ENCODE measurements at regions not wholly inside any gene's neighbourhood (a gene's known extent, or its start where the extent isn't known, plus 50 kb on each side); places are given as distances from the start of the nearest gene placed in this dataset.

GRCh38 chr11:91947215-91947820, 277.3 kb upstream of the FAT3 start:
- no peak for DNase-seq

GRCh38 chr11:91946397-91946951, 278.1 kb upstream of the FAT3 start:
- no peak for DNase-seq

- DNase-seq, result no peak
Measured at GRCh38 chr11:91935120-91935519, 289.5 kb upstream of the FAT3 start.

GRCh38 chr11:91932151-91932821, 292.3 kb upstream of the FAT3 start:
- no peak for DNase-seq

- no peak for DNase-seq
Measured at GRCh38 chr11:91927448-91927847, 297.2 kb upstream of the FAT3 start.

GRCh38 chr11:91926965-91927364, 297.7 kb upstream of the FAT3 start:
- no peak for DNase-seq

- DNase-seq, result no peak
Measured at GRCh38 chr11:91922846-91923245, 301.8 kb upstream of the FAT3 start.

- no peak for DNase-seq
Measured at GRCh38 chr11:91921974-91922373, 302.6 kb upstream of the FAT3 start.

- no peak for DNase-seq
Measured at GRCh38 chr11:91913407-91913806, 311.2 kb upstream of the FAT3 start.

- no peak for DNase-seq
Measured at GRCh38 chr11:91912322-91912721, 312.3 kb upstream of the FAT3 start.

- no peak for DNase-seq
Measured at GRCh38 chr11:91906871-91907624, 317.6 kb upstream of the FAT3 start.

- no peak for DNase-seq
Measured at GRCh38 chr11:91904792-91905785, 319.5 kb upstream of the FAT3 start.

- no peak for DNase-seq
Measured at GRCh38 chr11:91902312-91902711, 322.3 kb upstream of the FAT3 start.

GRCh38 chr11:91880660-91881059, 344.0 kb upstream of the FAT3 start:
- no peak for DNase-seq

GRCh38 chr11:91876746-91877145, 347.9 kb upstream of the FAT3 start:
- DNase-seq, result no peak

- DNase-seq, result no peak
Measured at GRCh38 chr11:91872243-91872642, 352.4 kb upstream of the FAT3 start.

GRCh38 chr11:91871791-91872190, 352.8 kb upstream of the FAT3 start:
- DNase-seq, result no peak

- no peak for DNase-seq
Measured at GRCh38 chr11:91871048-91871447, 353.6 kb upstream of the FAT3 start.

GRCh38 chr11:91869686-91870085, 354.9 kb upstream of the FAT3 start:
- no peak for DNase-seq

GRCh38 chr11:91866642-91867041, 358.0 kb upstream of the FAT3 start:
- no peak for DNase-seq

- DNase-seq, result no peak
Measured at GRCh38 chr11:91860661-91861060, 364.0 kb upstream of the FAT3 start.

GRCh38 chr11:91859666-91860065, 365.0 kb upstream of the FAT3 start:
- DNase-seq, result no peak

- DNase-seq, result no peak
Measured at GRCh38 chr11:91857179-91857578, 367.4 kb upstream of the FAT3 start.
